ENCODE measurements at regions not wholly inside any gene's neighbourhood (a gene's known extent, or its start where the extent isn't known, plus 50 kb on each side); places are given as distances from the start of the nearest gene placed in this dataset.

DNA sequence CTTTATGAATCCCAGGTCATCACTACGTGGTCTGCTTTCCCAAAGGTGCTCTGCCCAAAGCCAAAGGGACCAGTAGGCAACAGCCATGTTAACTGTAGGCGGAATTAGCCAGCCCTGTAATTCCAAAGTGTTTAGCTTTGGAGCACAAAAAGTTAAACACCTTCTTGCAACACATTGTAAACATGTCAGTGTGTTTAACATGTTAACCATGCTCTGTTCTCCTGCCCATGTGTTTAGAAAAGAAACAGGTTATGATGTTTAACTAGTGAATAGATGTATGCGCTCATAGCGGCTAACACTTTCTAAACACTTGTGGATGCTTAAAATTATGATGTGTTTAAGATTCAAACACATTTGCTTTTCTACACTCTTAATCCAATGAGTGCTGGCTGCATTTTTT, 292.4 kb downstream of the SRBD1 start:
- in situ Hi-C loops (cut with MboI; ENCODE audit: low sequenced_read_pairs, unreplicated experiment): no loop called here
- TF ChIP-seq, protein P1, sequence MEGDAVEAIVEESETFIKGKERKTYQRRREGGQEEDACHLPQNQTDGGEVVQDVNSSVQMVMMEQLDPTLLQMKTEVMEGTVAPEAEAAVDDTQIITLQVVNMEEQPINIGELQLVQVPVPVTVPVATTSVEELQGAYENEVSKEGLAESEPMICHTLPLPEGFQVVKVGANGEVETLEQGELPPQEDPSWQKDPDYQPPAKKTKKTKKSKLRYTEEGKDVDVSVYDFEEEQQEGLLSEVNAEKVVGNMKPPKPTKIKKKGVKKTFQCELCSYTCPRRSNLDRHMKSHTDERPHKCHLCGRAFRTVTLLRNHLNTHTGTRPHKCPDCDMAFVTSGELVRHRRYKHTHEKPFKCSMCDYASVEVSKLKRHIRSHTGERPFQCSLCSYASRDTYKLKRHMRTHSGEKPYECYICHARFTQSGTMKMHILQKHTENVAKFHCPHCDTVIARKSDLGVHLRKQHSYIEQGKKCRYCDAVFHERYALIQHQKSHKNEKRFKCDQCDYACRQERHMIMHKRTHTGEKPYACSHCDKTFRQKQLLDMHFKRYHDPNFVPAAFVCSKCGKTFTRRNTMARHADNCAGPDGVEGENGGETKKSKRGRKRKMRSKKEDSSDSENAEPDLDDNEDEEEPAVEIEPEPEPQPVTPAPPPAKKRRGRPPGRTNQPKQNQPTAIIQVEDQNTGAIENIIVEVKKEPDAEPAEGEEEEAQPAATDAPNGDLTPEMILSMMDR (IDR thresholded peaks at IDR 0.05; ENCODE audit: borderline replicate concordance, control extremely low read depth, extremely low read depth, insufficient read depth, missing control alignments): no peak
- DNase-seq (ENCODE audit: low spot score): no peak

DNA sequence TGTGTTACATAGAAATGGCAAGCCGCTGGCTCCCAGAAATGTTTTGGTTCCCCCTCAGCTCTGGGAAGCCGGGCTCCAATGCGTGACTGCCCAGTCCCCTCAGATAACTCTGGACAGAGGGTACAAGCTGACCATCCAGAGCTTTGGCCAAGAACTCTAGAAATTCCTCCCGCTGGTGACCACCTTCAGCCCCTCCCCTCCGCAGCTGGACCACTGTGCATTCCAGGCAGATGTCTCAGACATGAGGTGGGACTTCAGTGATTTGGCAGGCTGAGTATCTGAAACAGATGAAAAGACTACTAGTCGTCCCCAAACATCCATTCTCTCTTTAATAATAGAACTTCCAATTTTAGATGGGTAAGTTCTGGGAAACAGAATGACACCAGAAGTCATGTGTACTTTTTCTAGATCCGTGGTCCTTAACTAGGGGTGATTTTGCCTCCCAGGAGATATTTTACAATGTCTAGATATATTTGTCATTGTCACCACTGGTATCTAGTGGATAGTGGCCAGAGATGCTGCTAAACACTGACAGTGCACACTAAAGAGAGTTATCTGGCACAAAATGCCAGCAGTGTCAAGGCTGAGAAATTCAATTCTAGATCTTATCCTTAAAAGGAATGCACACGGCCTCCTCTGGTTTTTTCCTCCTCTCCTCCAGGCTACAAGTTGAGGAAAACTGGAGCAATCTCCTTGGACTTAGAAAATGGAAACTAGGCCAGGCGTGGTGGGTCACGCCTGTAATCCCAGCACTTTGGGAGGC, 294.3 kb downstream of the SRBD1 start:
- TF ChIP-seq, protein P1 (IDR thresholded peaks at IDR 0.05; ENCODE audit: borderline replicate concordance, control extremely low read depth, extremely low read depth, insufficient read depth, missing control alignments): no peak
- DNase-seq (ENCODE audit: low spot score): no peak
- in situ Hi-C loops (cut with MboI; ENCODE audit: low sequenced_read_pairs, unreplicated experiment): no loop called here

DNA sequence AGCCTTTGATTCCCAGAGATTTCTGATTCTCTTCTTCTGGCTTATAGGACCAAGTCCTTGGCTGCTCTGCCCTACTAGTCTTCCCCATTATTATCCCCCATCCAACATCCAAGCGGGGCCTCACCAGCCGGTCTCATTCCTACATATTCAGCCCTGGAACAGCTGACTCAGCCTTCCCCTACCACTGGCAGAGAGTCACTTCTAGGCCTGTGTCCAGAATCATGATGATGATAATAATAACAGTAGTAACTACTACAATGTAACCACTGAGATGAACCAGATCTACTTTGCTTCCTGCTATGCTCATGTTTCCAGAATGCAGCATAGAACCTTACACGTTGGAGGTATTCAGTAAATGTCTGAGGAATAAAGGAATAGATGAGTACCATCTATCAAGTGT, 295.2 kb downstream of the SRBD1 start:
- DNase-seq (ENCODE audit: low spot score): no peak
- in situ Hi-C loops (cut with MboI; ENCODE audit: low sequenced_read_pairs, unreplicated experiment): no loop called here
- TF ChIP-seq, protein P1 (IDR thresholded peaks at IDR 0.05; ENCODE audit: borderline replicate concordance, control extremely low read depth, extremely low read depth, insufficient read depth, missing control alignments): no peak

DNA sequence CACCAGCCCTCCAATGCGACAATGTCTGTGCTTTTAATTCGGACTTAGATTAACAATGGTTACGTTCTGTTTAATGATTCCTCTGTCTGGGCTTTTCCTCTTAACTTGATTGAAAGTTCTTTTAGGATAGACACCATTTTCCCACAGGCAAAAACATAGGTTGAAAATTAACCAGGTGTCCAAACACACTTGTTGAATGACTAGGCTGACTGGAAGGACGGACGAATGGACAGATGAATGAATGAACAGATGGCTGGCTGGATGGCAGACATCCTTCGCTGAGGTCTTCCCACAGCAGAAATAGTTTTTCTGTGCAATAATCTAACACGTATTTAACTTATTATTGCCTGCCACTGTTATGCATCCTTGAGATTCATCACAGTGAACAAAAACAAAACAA, 298.8 kb downstream of the SRBD1 start:
- no peak for DNase-seq (ENCODE audit: low spot score)
- TF ChIP-seq, protein P1 (IDR thresholded peaks at IDR 0.05; ENCODE audit: borderline replicate concordance, control extremely low read depth, extremely low read depth, insufficient read depth, missing control alignments): no peak
- in situ Hi-C loops (cut with MboI; ENCODE audit: low sequenced_read_pairs, unreplicated experiment): no loop called here

DNA sequence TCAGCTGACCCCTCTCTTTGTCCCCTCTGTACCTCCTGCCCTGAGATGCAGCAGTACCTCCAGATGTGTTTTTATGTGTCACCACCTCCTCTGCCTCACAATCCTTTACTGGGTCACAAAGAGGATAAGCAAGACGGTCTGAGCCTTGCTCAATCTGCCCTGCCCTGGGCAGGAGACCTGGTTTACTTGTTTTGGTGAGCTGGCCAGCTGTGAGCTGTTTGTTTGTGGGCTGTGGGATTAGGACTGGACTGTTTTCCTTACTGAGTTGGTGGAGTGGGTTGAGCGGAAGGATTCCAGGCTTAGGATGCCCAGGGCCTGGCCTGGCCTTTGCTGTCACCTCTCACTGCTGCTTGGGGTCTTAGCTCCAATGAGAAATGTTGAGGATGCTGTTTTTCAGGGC, 299.5 kb downstream of the SRBD1 start:
- in situ Hi-C loops (cut with MboI; ENCODE audit: low sequenced_read_pairs, unreplicated experiment): no loop called here
- no peak for DNase-seq (ENCODE audit: low spot score)
- TF ChIP-seq, protein P1 (IDR thresholded peaks at IDR 0.05; ENCODE audit: borderline replicate concordance, control extremely low read depth, extremely low read depth, insufficient read depth, missing control alignments): no peak

DNA sequence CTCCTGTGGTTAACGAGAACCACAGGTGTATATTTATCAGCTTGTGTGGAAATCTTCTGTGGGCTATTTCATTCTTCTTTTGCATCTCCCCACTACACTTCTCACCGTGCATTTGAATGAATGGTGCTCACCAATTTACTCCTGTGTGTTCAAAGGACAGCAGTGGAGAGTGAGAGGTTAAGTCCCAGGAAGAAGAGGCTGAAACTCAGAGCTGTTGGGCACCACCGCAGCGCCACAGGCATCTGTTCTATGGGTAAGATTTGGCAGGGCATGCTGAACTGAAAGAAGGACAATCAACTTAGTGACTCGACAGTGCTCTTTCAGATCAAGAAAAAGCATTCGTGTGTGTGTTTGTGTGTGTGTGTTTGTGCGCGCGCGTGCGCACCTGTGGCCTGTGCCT, 297.9 kb upstream of the SIX2 start:
- TF ChIP-seq, protein P1 (IDR thresholded peaks at IDR 0.05; ENCODE audit: borderline replicate concordance, control extremely low read depth, extremely low read depth, insufficient read depth, missing control alignments): no peak
- no peak for DNase-seq (ENCODE audit: low spot score)
- in situ Hi-C loops (cut with MboI; ENCODE audit: low sequenced_read_pairs, unreplicated experiment): no loop called here
